Lower leg skin (tissue), 4 donors: ENCODE measurements at regions not wholly inside any gene's neighbourhood (a gene's known extent, or its start where the extent isn't known, plus 50 kb on each side); places are given as distances from the start of the nearest gene placed in this dataset.

ENCODE experiments used
- DNase-seq, 2 donors: peaks; one replicate each; pipeline ENCODE4 v3.0.0-alpha.2; 2019; ENCODE audit warnings: low spot score in 2 of 2
- H3K4me3 ChIP-seq: fragments of 200-600 bp; sonication (generic); 2 replicates; pipeline ENCODE4 v1.5.1; 2017; ENCODE audit warnings: mild to moderate bottlenecking, low read depth; ENCODE audit not compliant: poor library complexity, severe bottlenecking
- CTCF ChIP-seq, 3 donors: fragments of 450-650 bp; IDR thresholded peaks; one replicate each; pipeline ENCODE4 v1.5.1; 2016; ENCODE audit warnings: antibody characterized with exemption in 3 of 3, mild to moderate bottlenecking in 3 of 3, moderate library complexity in 2 of 3
- POLR2A ChIP-seq, 2 donors: fragments of 450-650 bp; IDR thresholded peaks; one replicate each; pipeline ENCODE4 v1.6.1; 2016 to 2017; ENCODE audit warnings: antibody characterized with exemption in 2 of 2, mild to moderate bottlenecking in 1 of 2, moderate library complexity in 1 of 2
- WGBS, 2 donors: methylation state at CpG; one replicate each; pipeline ENCODE4 v1.1.5; 2018; 5-methylcytosine and 5-hydroxymethylcytosine counted together
- intact Hi-C: fragments of 100-400 bp; cut with DNase I; formaldehyde crosslinking; loops from one replicate; pipeline ENCODE4 v1.15.0; 2023; ENCODE audit warnings: low total_unique reads

GRCh38 chr4:18262832-18263231 is 241.3 kb upstream of the LCORL start:
- WGBS, 2 donors, result 78% methylated on average over 3 of the region's 3 CpGs
- TF ChIP-seq CTCF (IDR thresholded peaks at IDR 0.05) (no peak), POLR2A (IDR thresholded peaks at IDR 0.05) (no peak)
- no peak overlapping the region for H3K4me3 ChIP-seq
- DNase-seq, result no peak
- intact Hi-C loops, result loop anchor here (5.0 kb wide), 1 partner anchor 464 kb away; no protein-coding TSS in a partner anchor

GRCh38 chr4:18252052-18252451 is 230.5 kb upstream of the LCORL start:
- intact Hi-C loops, result no loop called here
- WGBS, 2 donors, result 48 to 50% methylated on average over 1 of the region's 1 CpG
- DNase-seq, result no peak
- TF ChIP-seq CTCF (IDR thresholded peaks at IDR 0.05) (no peak), POLR2A (IDR thresholded peaks at IDR 0.05) (no peak)
- H3K4me3 ChIP-seq, result no peak overlapping the region

- DNase-seq, result no peak
- intact Hi-C loops, result no loop called here
- H3K4me3 ChIP-seq, result no peak overlapping the region
- TF ChIP-seq POLR2A (IDR thresholded peaks at IDR 0.05) (no peak), CTCF (IDR thresholded peaks at IDR 0.05) (no peak)
Measured at GRCh38 chr4:18250564-18250963, 229.0 kb upstream of the LCORL start.

DNA sequence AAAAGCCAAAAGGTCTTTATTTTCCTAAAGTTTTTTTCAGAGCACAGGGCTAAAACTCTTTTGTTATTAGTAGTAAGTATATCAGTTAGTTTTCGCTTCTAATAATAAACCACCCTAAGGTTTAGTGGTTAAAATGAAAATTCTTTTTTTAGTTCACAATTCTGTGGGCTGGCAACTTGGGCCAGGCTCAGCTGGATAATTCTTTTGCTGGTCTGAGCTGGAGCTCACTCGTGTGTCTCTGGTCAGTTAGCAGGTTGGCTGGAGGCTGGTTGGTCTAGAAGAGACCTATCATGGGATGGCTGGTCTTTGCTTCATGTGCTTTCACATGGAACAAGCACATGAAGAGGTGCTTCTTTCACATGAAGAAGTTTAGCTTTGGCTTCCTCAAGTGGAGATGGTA is 227.1 kb upstream of the LCORL start:
- intact Hi-C loops, result loop anchor here (5.0 kb wide), 1 partner anchor 1634 kb away; no protein-coding TSS in a partner anchor
- no peak for TF ChIP-seq CTCF (IDR thresholded peaks at IDR 0.05)
- no peak overlapping the region for H3K4me3 ChIP-seq
- no peak for DNase-seq
- WGBS, 2 donors, result 88 to 93% methylated on average over 2 of the region's 2 CpGs

DNA sequence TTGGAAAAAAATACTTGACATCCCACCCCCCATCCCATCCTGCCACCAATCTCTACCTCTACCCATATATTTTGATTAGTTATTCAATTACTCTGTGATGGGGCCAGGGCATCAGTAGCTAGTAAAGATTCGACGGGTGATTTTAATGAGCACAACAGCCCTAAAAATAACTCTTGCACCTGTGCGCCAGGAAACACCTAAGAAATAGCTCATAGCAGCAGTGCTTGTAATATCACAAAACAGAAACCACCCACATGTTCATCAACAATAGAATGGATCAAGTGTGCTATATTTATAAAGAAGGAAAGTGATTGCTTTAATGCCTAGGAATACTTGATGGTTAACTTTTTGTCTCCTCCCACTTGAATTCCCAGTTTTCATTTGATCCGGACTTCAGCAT is 225.6 kb upstream of the LCORL start:
- TF ChIP-seq CTCF (IDR thresholded peaks at IDR 0.05) (no peak), POLR2A (IDR thresholded peaks at IDR 0.05) (no peak)
- H3K4me3 ChIP-seq, result no peak overlapping the region
- DNase-seq, result no peak
- intact Hi-C loops, result loop anchor here (5.0 kb wide), 1 partner anchor 1635 kb away; no protein-coding TSS in a partner anchor
- 44 to 47% methylated on average over 4 of the region's 4 CpGs for WGBS, 2 donors

GRCh38 chr4:18242919-18243693 is 221.6 kb upstream of the LCORL start:
- TF ChIP-seq POLR2A (IDR thresholded peaks at IDR 0.05) (no peak), CTCF (IDR thresholded peaks at IDR 0.05) (no peak)
- H3K4me3 ChIP-seq, result no peak overlapping the region
- no peak for DNase-seq
- WGBS, 2 donors, result 62 to 65% methylated on average over 5 of the region's 5 CpGs
- intact Hi-C loops, result no loop called here
